B cell (primary cell): ENCODE measurements at regions not wholly inside any gene's neighbourhood (a gene's known extent, or its start where the extent isn't known, plus 50 kb on each side); places are given as distances from the start of the nearest gene placed in this dataset.

Experiments used
- ATAC-seq: fragments of 200-7000 bp; cut with Tn5 transposase; one replicate; pipeline ENCODE4 v1.10.0; 2021; ENCODE audit warnings: low read depth, mild to moderate bottlenecking, moderate number of reproducible peaks, moderate library complexity
- CTCF ChIA-PET: fragments of 350-600 bp; sonication (Branson Sonifier 250); formaldehyde crosslinking; loops from one replicate; lab custom pipeline; 2021; ENCODE audit warnings: antibody characterized with exemption, inconsistent platforms; lab: Charles Lee
- POLR2A ChIA-PET: fragments of 350-600 bp; sonication (Branson Sonifier 250); formaldehyde crosslinking; loops from one replicate; lab custom pipeline; 2021; ENCODE audit warnings: antibody characterized with exemption; lab: Charles Lee
- DNase-seq: peaks from one replicate; pipeline ENCODE4 v3.0.0; 2013
- H2AFZ ChIP-seq: 2 replicates; pipeline ENCODE4 v1.6.1; 2012; ENCODE audit warnings: mild to moderate bottlenecking, low read depth, low read length; ENCODE audit not compliant: insufficient read depth, poor library complexity, severe bottlenecking
- H3K27ac ChIP-seq, 2 donors: 1 replicate in 1 of 2; 2 replicates in 1 of 2; pipeline ENCODE4 v1.5.1; 2012 to 2013; ENCODE audit warnings: low read length in 2 of 2, mild to moderate bottlenecking in 2 of 2, moderate library complexity in 1 of 2
- H3K27me3 ChIP-seq, 4 experiments: fragments of 200-600 bp in 1 of 4; sonication (generic) in 1 of 4; replicated peaks in 1 of 4; 1 replicate in 2 of 4; 2 replicates in 2 of 4; pipeline versions ENCODE4 v1.6.1 to v1.7.0; 2013 to 2016; ENCODE audit warnings: low read length in 3 of 4, mild to moderate bottlenecking in 2 of 4, mixed read lengths in 1 of 4, moderate library complexity in 1 of 4; ENCODE audit not compliant: insufficient read depth in 4 of 4, control insufficient read depth in 3 of 4; ENCODE audit errors: control extremely low read depth in 1 of 4
- H3K36me3 ChIP-seq, 2 experiments: replicated peaks in 1 of 2; 1 replicate in 1 of 2; 2 replicates in 1 of 2; pipeline versions ENCODE4 v1.6.1 to v1.7.1; 2013; ENCODE audit warnings: low read length in 1 of 2; ENCODE audit not compliant: insufficient read depth in 2 of 2, control insufficient read depth in 1 of 2; ENCODE audit errors: control extremely low read depth in 1 of 2, extremely low read depth in 1 of 2
- H3K4me1 ChIP-seq, 2 donors: fragments of 200-600 bp in 1 of 2; sonication (generic) in 1 of 2; 1 replicate in 1 of 2; 2 replicates in 1 of 2; pipeline versions ENCODE4 v1.5.1 to v1.6.1; 2013 to 2017; ENCODE audit warnings: low read length in 2 of 2; ENCODE audit not compliant: control insufficient read depth in 2 of 2, insufficient read depth in 2 of 2
- H3K4me2 ChIP-seq: replicated peaks from 2 replicates; pipeline ENCODE3; 2012; ENCODE audit warnings: mild to moderate bottlenecking, low read depth, low read length; ENCODE audit not compliant: poor library complexity, severe bottlenecking
- H3K4me3 ChIP-seq, 5 experiments: fragments of 200-600 bp in 1 of 5; sonication (generic) in 1 of 5; 1 replicate in 3 of 5; 2 replicates in 2 of 5; pipeline versions ENCODE4 v1.5.1 to v1.7.0; 2011 to 2016; ENCODE audit warnings: low read length in 4 of 5, mild to moderate bottlenecking in 4 of 5, low read depth in 2 of 5, control low read depth in 1 of 5, moderate library complexity in 1 of 5; ENCODE audit not compliant: insufficient read depth in 1 of 5; ENCODE audit errors: control extremely low read depth in 1 of 5, extremely low read depth in 1 of 5
- H3K79me2 ChIP-seq: fragments of 200-600 bp; sonication (generic); one replicate; pipeline ENCODE4 v1.6.0; 2016; ENCODE audit warnings: low read length; ENCODE audit not compliant: control insufficient read depth, insufficient read depth
- H3K9ac ChIP-seq: fragments of 200-600 bp; sonication (generic); 2 replicates; pipeline ENCODE4 v1.6.1; 2017; ENCODE audit warnings: mild to moderate bottlenecking, low read length, moderate library complexity
- H3K9me3 ChIP-seq, 3 donors: one replicate each; pipeline versions ENCODE4 v1.6.1 to v1.7.1; 2013; ENCODE audit warnings: low read length in 2 of 3; ENCODE audit not compliant: control insufficient read depth in 2 of 3, insufficient read depth in 1 of 3; ENCODE audit errors: control extremely low read depth in 1 of 3
- H4K20me1 ChIP-seq: 2 replicates; pipeline ENCODE4 v1.6.0; 2012; ENCODE audit warnings: mild to moderate bottlenecking, low read length; ENCODE audit not compliant: insufficient read depth, control insufficient read depth, poor library complexity, severe bottlenecking
- H3K27ac Mint-ChIP-seq: one replicate; pipeline ENCODE4 v1.8.0; 2021; ENCODE audit warnings: mixed read lengths
- H3K27me3 Mint-ChIP-seq: one replicate; pipeline ENCODE4 v1.8.0; 2021; ENCODE audit warnings: mixed read lengths
- H3K4me1 Mint-ChIP-seq: one replicate; pipeline ENCODE4 v1.8.0; 2021; ENCODE audit warnings: mixed read lengths
- H3K4me3 Mint-ChIP-seq: one replicate; pipeline ENCODE4 v1.8.0; 2021; ENCODE audit warnings: mixed read lengths
- H3K9me3 Mint-ChIP-seq: one replicate; pipeline ENCODE4 v1.8.0; 2022; ENCODE audit warnings: mixed read lengths; ENCODE audit not compliant: insufficient read depth
- EZH2 ChIP-seq: IDR thresholded peaks from 2 replicates; pipeline ENCODE4 v1.6.1; 2012; ENCODE audit warnings: borderline replicate concordance, low read depth, mild to moderate bottlenecking, moderate library complexity, low read length; ENCODE audit not compliant: insufficient read depth, poor library complexity, severe bottlenecking
- WGBS: methylation state at CpG from one replicate; pipeline ENCODE4 v1.1.5; 2013; ENCODE audit warnings: missing lambda C conversion rate; ENCODE audit not compliant: insufficient coverage; 5-methylcytosine and 5-hydroxymethylcytosine counted together
- intact Hi-C: fragments of 100-400 bp; cut with micrococcal nuclease; formaldehyde crosslinking; loops from one replicate; pipeline ENCODE4 v1.10.0; 2022
- TF ChIP-seq, protein P1 (sequence below): fragments of 200-600 bp; IDR thresholded peaks from one replicate; pipeline ENCODE4 v1.8.0; 2022; ENCODE audit warnings: antibody characterized with exemption, mild to moderate bottlenecking

DNA sequence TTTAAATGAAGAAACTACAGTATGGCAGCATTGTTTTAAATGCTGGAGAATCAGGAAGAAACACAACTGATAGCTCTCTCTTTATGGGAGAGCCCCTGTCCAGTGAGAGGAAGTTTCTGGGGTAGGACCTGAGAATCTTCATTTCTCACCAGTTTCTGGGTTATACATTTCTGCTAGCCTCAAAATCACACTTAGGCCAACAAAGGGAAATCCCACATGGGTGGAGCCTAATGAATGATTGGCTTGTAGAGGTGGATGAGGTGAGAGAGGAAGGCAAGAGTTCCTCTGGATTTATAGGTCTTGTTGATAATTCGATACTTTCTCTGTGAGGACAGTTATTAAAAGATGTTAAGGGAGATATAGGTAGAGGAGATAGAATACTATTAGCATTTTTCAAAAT, 1397.3 kb upstream of the TENM4 start:
- no peaks in the 10 kb centered on the region for H3K9me3 Mint-ChIP-seq

DNA sequence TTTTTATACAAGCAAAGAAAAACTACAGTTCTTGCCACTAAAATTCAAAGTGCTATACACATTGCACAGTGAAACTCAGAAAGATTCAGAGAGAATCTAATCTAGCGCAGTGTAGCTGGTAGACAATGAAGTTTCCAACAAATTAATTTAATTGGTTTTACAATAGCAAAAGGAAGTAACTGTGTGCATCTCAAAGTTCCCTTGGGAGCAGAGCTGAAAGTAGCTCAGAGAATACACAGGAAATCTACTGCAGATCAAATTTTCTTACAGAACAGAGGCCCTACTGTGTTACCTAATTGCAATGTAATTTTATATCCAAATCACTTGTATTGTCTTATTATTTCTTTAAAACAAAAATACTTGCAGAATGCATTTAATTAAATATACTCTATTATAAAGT, 1396.2 kb upstream of the TENM4 start:
- H3K9me3 Mint-ChIP-seq: no peaks in the 10 kb centered on the region
- no peak overlapping the region for H3K27ac Mint-ChIP-seq
- Histone ChIP-seq H3K9me3 (no peaks in the 10 kb centered on the region), H4K20me1 (no peaks in the 10 kb centered on the region), H3K4me1 (no peaks in the 10 kb centered on the region), H3K36me3 (no peaks in the 10 kb centered on the region), H3K9ac (no peak overlapping the region), H3K4me2 (no peak overlapping the region), H3K4me3 (no peak overlapping the region), H2AFZ (no peak overlapping the region), H3K27me3 (no peaks in the 10 kb centered on the region), H3K79me2 (no peaks in the 10 kb centered on the region), H3K27ac (no peak overlapping the region)
- no CpG with 5 or more reads among the region's 1 CpG for WGBS
- ChIA-PET CTCF (no interaction called here), POLR2A (no interaction called here)
- ATAC-seq: no peak
- H3K4me1 Mint-ChIP-seq: peaks cover 1% of the 10 kb centered on the region
- no peak for DNase-seq
- no peak for TF ChIP-seq EZH2
- TF ChIP-seq, protein P1, sequence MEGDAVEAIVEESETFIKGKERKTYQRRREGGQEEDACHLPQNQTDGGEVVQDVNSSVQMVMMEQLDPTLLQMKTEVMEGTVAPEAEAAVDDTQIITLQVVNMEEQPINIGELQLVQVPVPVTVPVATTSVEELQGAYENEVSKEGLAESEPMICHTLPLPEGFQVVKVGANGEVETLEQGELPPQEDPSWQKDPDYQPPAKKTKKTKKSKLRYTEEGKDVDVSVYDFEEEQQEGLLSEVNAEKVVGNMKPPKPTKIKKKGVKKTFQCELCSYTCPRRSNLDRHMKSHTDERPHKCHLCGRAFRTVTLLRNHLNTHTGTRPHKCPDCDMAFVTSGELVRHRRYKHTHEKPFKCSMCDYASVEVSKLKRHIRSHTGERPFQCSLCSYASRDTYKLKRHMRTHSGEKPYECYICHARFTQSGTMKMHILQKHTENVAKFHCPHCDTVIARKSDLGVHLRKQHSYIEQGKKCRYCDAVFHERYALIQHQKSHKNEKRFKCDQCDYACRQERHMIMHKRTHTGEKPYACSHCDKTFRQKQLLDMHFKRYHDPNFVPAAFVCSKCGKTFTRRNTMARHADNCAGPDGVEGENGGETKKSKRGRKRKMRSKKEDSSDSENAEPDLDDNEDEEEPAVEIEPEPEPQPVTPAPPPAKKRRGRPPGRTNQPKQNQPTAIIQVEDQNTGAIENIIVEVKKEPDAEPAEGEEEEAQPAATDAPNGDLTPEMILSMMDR: no peak
- intact Hi-C loops: no loop called here
- no peaks in the 10 kb centered on the region for H3K27me3 Mint-ChIP-seq
- no peak overlapping the region for H3K4me3 Mint-ChIP-seq

More for the DNA sequence above, 1397.3 kb upstream of the TENM4 start:
- Histone ChIP-seq H3K9me3 (no peaks in the 10 kb centered on the region), H3K79me2 (no peaks in the 10 kb centered on the region), H4K20me1 (no peaks in the 10 kb centered on the region), H3K9ac (no peak overlapping the region), H3K4me1 (no peaks in the 10 kb centered on the region), H3K27me3 (no peaks in the 10 kb centered on the region), H3K27ac (no peak overlapping the region), H3K4me2 (no peak overlapping the region), H3K36me3 (no peaks in the 10 kb centered on the region), H2AFZ (no peak overlapping the region), H3K4me3 (no peak overlapping the region)
- Mint-ChIP-seq H3K27ac (no peak overlapping the region), H3K4me1 (peaks cover 1% of the 10 kb centered on the region), H3K4me3 (no peak overlapping the region), H3K27me3 (no peaks in the 10 kb centered on the region)
- DNase-seq (no peak), ATAC-seq (no peak)
- ChIA-PET CTCF (no interaction called here), POLR2A (no interaction called here)
- WGBS: 82% methylated on average over 1 of the region's 1 CpG
- no peak for TF ChIP-seq EZH2
- TF ChIP-seq, protein P1: no peak
- intact Hi-C loops: no loop called here
